ENCODE measurements at regions not wholly inside any gene's neighbourhood (a gene's known extent, or its start where the extent isn't known, plus 50 kb on each side); places are given as distances from the start of the nearest gene placed in this dataset.
A peak's percentile ranks its signal among the peaks of the same experiment; 100 is the strongest.

GRCh38 chr9:1434811-1435210 lies 384.7 kb downstream of the DMRT2 start:
- no peak for DNase-seq

GRCh38 chr9:1440256-1440655 lies 390.1 kb downstream of the DMRT2 start:
- no peak for DNase-seq

- no peak for DNase-seq
Observed at GRCh38 chr9:1442105-1442504, 391.9 kb downstream of the DMRT2 start.

- no peak for DNase-seq
Observed at GRCh38 chr9:1443450-1443849, 393.3 kb downstream of the DMRT2 start.

- no peak for DNase-seq
Observed at GRCh38 chr9:1446671-1447070, 396.5 kb downstream of the DMRT2 start.

GRCh38 chr9:1453636-1454035 lies 403.5 kb downstream of the DMRT2 start:
- DNase-seq = no peak

GRCh38 chr9:1454211-1454610 lies 404.1 kb downstream of the DMRT2 start:
- no peak for DNase-seq

- DNase-seq = no peak
Observed at GRCh38 chr9:1454616-1455347, 404.6 kb downstream of the DMRT2 start.

- DNase-seq = no peak
Observed at GRCh38 chr9:1455766-1456165, 405.6 kb downstream of the DMRT2 start.

- no peak for DNase-seq
Observed at GRCh38 chr9:1456301-1457024, 406.3 kb downstream of the DMRT2 start.

- no peak for DNase-seq
Observed at GRCh38 chr9:1457460-1457859, 407.3 kb downstream of the DMRT2 start.

- peak; percentile 19 for DNase-seq
Observed at GRCh38 chr9:1458503-1458902, 408.3 kb downstream of the DMRT2 start.

GRCh38 chr9:1460143-1460769 lies 410.1 kb downstream of the DMRT2 start:
- no peak for DNase-seq

GRCh38 chr9:1461812-1462211 lies 411.7 kb downstream of the DMRT2 start:
- no peak for DNase-seq

GRCh38 chr9:1462626-1463308 lies 412.6 kb downstream of the DMRT2 start:
- no peak for DNase-seq

GRCh38 chr9:1469996-1470395 lies 419.8 kb downstream of the DMRT2 start:
- no peak for DNase-seq

GRCh38 chr9:1473956-1474634 lies 423.9 kb downstream of the DMRT2 start:
- no peak for DNase-seq

- no peak for DNase-seq
Observed at GRCh38 chr9:1474671-1475070, 424.5 kb downstream of the DMRT2 start.

- no peak for DNase-seq
Observed at GRCh38 chr9:1490341-1491232, 440.4 kb downstream of the DMRT2 start.

GRCh38 chr9:1492156-1492555 lies 442.0 kb downstream of the DMRT2 start:
- no peak for DNase-seq

- DNase-seq = peak; percentile 74
Observed at GRCh38 chr9:1495282-1496030, 445.3 kb downstream of the DMRT2 start.

All from NCI-H2107 (cell line).